IPS-20b (cell line): ENCODE measurements at regions not wholly inside any gene's neighbourhood (a gene's known extent, or its start where the extent isn't known, plus 50 kb on each side); places are given as distances from the start of the nearest gene placed in this dataset.

Experiments used
- H3K27ac ChIP-seq: one replicate; pipeline ENCODE4 v1.5.1; 2013; ENCODE audit warnings: low read length
- H3K27me3 ChIP-seq: 2 replicates; pipeline ENCODE4 v1.6.1; 2013; ENCODE audit warnings: mild to moderate bottlenecking, low read length, inconsistent platforms; ENCODE audit not compliant: insufficient read depth
- H3K36me3 ChIP-seq: 2 replicates; pipeline ENCODE4 v1.6.1; 2013; ENCODE audit warnings: low read depth, mild to moderate bottlenecking, inconsistent platforms, low read length, moderate library complexity; ENCODE audit not compliant: insufficient read depth
- H3K4me1 ChIP-seq: 2 replicates; pipeline ENCODE4 v1.6.1; 2013; ENCODE audit warnings: mild to moderate bottlenecking, control low read depth, inconsistent platforms, low read length, moderate library complexity; ENCODE audit not compliant: insufficient read depth
- H3K4me3 ChIP-seq: 2 replicates; pipeline ENCODE4 v1.5.1; 2013; ENCODE audit warnings: mild to moderate bottlenecking, low read length, inconsistent platforms
- H3K9ac ChIP-seq: 2 replicates; pipeline ENCODE4 v1.6.1; 2013; ENCODE audit warnings: low read depth, mild to moderate bottlenecking, inconsistent platforms, low read length, moderate library complexity
- H3K9me3 ChIP-seq: 2 replicates; pipeline ENCODE4 v1.6.1; 2013; ENCODE audit warnings: mild to moderate bottlenecking, low read depth, low read length, inconsistent platforms; ENCODE audit not compliant: insufficient read depth

GRCh38 chr9:14530841-14531240 is 162.4 kb downstream of the ZDHHC21 start:
- Histone ChIP-seq H3K9ac (no peak overlapping the region), H3K27ac (no peak overlapping the region), H3K4me1 (peaks cover 15% of the 10 kb centered on the region; the same call in 1 of the 2 replicates), H3K4me3 (no peak overlapping the region), H3K27me3 (no peaks in the 10 kb centered on the region), H3K9me3 (no peaks in the 10 kb centered on the region), H3K36me3 (no peaks in the 10 kb centered on the region)

- Histone ChIP-seq H3K4me1 (peaks cover 15% of the 10 kb centered on the region; the same call in 1 of the 2 replicates), H3K27ac (no peak overlapping the region), H3K36me3 (no peaks in the 10 kb centered on the region), H3K27me3 (no peaks in the 10 kb centered on the region), H3K4me3 (no peak overlapping the region), H3K9me3 (no peaks in the 10 kb centered on the region), H3K9ac (no peak overlapping the region)
Observed at GRCh38 chr9:14530366-14530765, 162.9 kb downstream of the ZDHHC21 start.

- H3K9me3 ChIP-seq = no peaks in the 10 kb centered on the region
- H3K36me3 ChIP-seq = no peaks in the 10 kb centered on the region
- H3K9ac ChIP-seq = no peak overlapping the region
- H3K4me1 ChIP-seq = peaks cover 15% of the 10 kb centered on the region; the same call in 1 of the 2 replicates
- no peak overlapping the region for H3K4me3 ChIP-seq
- no peaks in the 10 kb centered on the region for H3K27me3 ChIP-seq
- H3K27ac ChIP-seq = no peak overlapping the region
Observed at GRCh38 chr9:14529629-14530028, 163.6 kb downstream of the ZDHHC21 start.

- Histone ChIP-seq H3K9ac (no peak overlapping the region), H3K4me1 (peaks cover 15% of the 10 kb centered on the region; the same call in 1 of the 2 replicates), H3K27ac (no peak overlapping the region), H3K4me3 (no peak overlapping the region), H3K36me3 (no peaks in the 10 kb centered on the region), H3K9me3 (no peaks in the 10 kb centered on the region), H3K27me3 (no peaks in the 10 kb centered on the region)
Observed at GRCh38 chr9:14529054-14529453, 164.2 kb downstream of the ZDHHC21 start.

- Histone ChIP-seq H3K36me3 (no peaks in the 10 kb centered on the region), H3K27ac (no peak overlapping the region), H3K9ac (no peak overlapping the region), H3K4me1 (peaks cover 6% of the 10 kb centered on the region; the same call in 1 of the 2 replicates), H3K4me3 (no peak overlapping the region), H3K9me3 (no peaks in the 10 kb centered on the region), H3K27me3 (no peaks in the 10 kb centered on the region)
Observed at GRCh38 chr9:14526504-14526903, 166.7 kb downstream of the ZDHHC21 start.

- H3K4me3 ChIP-seq = no peak overlapping the region
- peaks cover 3% of the 10 kb centered on the region; the same call in 1 of the 2 replicates for H3K4me1 ChIP-seq
- H3K9me3 ChIP-seq = no peaks in the 10 kb centered on the region
- no peaks in the 10 kb centered on the region for H3K36me3 ChIP-seq
- H3K27me3 ChIP-seq = no peaks in the 10 kb centered on the region
- H3K9ac ChIP-seq = no peak overlapping the region
- no peak overlapping the region for H3K27ac ChIP-seq
Observed at GRCh38 chr9:14525856-14526255, 167.4 kb downstream of the ZDHHC21 start.

- H3K36me3 ChIP-seq = no peaks in the 10 kb centered on the region
- peaks cover under 1% of the 10 kb centered on the region; the same call in 1 of the 2 replicates for H3K4me1 ChIP-seq
- no peaks in the 10 kb centered on the region for H3K9me3 ChIP-seq
- H3K27me3 ChIP-seq = no peaks in the 10 kb centered on the region
- no peak overlapping the region for H3K27ac ChIP-seq
- H3K4me3 ChIP-seq = no peak overlapping the region
- no peak overlapping the region for H3K9ac ChIP-seq
Observed at GRCh38 chr9:14524873-14525515, 168.2 kb downstream of the ZDHHC21 start.

GRCh38 chr9:14523545-14523944 is 169.7 kb downstream of the ZDHHC21 start:
- Histone ChIP-seq H3K9ac (no peak overlapping the region), H3K9me3 (no peaks in the 10 kb centered on the region), H3K36me3 (no peaks in the 10 kb centered on the region), H3K27ac (no peak overlapping the region), H3K27me3 (no peaks in the 10 kb centered on the region), H3K4me3 (no peak overlapping the region), H3K4me1 (no peaks in the 10 kb centered on the region)

GRCh38 chr9:14522627-14523379 is 170.4 kb downstream of the ZDHHC21 start:
- Histone ChIP-seq H3K9me3 (no peaks in the 10 kb centered on the region), H3K36me3 (no peaks in the 10 kb centered on the region), H3K27me3 (no peaks in the 10 kb centered on the region), H3K27ac (no peak overlapping the region), H3K4me3 (no peak overlapping the region), H3K4me1 (peaks cover under 1% of the 10 kb centered on the region; the same call in 1 of the 2 replicates), H3K9ac (no peak overlapping the region)

- H3K36me3 ChIP-seq = no peaks in the 10 kb centered on the region
- no peak overlapping the region for H3K9ac ChIP-seq
- no peak overlapping the region for H3K4me3 ChIP-seq
- no peaks in the 10 kb centered on the region for H3K9me3 ChIP-seq
- H3K4me1 ChIP-seq = peaks cover 24% of the 10 kb centered on the region
- no peaks in the 10 kb centered on the region for H3K27me3 ChIP-seq
- no peak overlapping the region for H3K27ac ChIP-seq
Observed at GRCh38 chr9:14520341-14520740, 172.9 kb downstream of the ZDHHC21 start.

GRCh38 chr9:14517154-14517906 is 175.9 kb downstream of the ZDHHC21 start:
- H3K27ac ChIP-seq = no peak overlapping the region
- H3K4me1 ChIP-seq = peaks cover 27% of the 10 kb centered on the region

More at GRCh38 chr9:14517154-14517906, 175.9 kb downstream of the ZDHHC21 start:
- H3K27me3 ChIP-seq = no peaks in the 10 kb centered on the region
- H3K9ac ChIP-seq = no peak overlapping the region
- no peaks in the 10 kb centered on the region for H3K36me3 ChIP-seq
- no peak overlapping the region for H3K4me3 ChIP-seq
- no peaks in the 10 kb centered on the region for H3K9me3 ChIP-seq
